ENCODE measurements at regions not wholly inside any gene's neighbourhood (a gene's known extent, or its start where the extent isn't known, plus 50 kb on each side); places are given as distances from the start of the nearest gene placed in this dataset.
"Not testable (repeated sequence)": the region's sequence is repeated elsewhere in the genome, so short reads cannot be mapped to it uniquely, and the experiment has no call there.

DNA sequence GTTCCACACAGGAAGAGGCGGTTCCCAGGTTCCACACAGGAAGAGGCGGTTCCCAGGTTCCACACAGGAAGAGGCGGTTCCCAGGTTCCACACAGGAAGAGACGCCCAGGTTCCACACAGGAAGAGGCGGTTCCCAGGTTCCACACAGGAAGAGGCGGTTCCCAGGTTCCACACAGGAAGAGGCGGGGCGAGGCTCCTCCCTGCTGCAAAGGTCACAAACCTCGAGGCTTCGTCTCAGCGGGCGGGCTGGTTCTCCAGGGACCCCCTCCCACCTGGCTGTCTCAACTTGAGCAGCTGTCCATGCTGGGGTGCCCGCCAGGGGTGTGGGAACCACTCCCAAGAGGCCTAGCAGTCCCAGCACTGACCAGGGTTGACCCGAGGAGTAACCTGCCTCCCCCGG lies 94.3 kb upstream of the RUFY1 start:
- not testable (repeated sequence) for DNase-seq (ENCODE audit: low spot score)

DNA sequence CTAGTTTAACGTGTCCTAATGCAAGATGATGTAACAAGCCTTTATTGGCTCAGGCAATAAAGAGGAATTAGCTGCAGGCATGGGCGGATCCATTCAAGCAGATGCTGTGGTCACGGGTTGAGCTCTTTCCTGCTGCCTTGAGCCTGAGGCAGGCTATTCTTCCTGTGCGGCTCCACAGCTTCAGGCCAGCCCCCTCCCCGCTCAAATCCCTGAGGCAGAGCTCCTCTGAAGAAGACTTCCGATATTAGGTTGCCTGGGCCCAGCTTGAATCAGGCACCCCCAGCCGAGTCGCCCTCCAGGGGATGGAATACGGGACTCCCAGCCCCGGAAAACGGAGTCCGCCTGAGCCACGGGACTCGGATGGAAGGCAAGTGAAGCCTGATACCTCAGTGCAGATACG lies 95.0 kb upstream of the RUFY1 start:
- DNase-seq (ENCODE audit: low spot score) = peak; percentile 23

DNA sequence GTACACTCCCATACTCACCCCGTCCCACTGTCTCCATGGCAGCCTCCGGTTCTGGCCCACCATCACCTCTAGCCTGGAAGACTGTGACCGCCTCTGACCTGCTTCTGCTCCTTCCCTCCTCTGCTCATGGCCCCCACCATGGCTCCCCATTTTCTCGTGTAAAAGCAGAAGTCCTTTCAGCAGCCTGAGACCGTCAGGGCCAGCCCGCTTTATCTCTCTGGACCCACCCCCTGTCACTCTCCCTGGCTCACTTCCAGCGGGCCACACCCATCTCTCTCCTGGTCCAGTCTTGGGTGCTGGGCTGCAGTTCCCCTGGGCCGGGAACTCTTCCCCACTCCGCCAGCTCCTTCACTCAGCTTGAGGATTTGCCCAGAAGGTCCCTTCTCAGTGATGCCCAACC lies 96.0 kb upstream of the RUFY1 start:
- no peak for DNase-seq (ENCODE audit: low spot score)

DNA sequence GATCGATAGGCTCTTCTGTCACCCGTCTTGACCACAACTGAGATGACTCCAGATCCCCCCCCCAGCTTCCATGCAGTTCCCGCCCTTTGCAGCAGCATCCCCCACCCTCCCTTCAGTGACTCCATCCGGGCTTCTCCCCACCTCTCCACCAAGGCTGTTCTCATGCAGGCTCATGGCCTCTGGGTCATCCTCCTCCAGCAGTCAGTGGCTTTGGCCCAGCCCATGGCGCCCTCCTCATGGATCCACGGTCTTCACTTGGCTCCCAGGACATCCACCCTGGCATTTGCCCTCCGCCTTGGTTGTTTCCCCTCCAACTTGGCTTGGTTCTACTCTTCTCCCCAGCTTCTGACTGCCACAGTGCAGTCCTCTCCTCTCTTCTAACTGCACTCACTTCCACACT lies 96.7 kb upstream of the RUFY1 start:
- DNase-seq (ENCODE audit: low spot score) = no peak

DNA sequence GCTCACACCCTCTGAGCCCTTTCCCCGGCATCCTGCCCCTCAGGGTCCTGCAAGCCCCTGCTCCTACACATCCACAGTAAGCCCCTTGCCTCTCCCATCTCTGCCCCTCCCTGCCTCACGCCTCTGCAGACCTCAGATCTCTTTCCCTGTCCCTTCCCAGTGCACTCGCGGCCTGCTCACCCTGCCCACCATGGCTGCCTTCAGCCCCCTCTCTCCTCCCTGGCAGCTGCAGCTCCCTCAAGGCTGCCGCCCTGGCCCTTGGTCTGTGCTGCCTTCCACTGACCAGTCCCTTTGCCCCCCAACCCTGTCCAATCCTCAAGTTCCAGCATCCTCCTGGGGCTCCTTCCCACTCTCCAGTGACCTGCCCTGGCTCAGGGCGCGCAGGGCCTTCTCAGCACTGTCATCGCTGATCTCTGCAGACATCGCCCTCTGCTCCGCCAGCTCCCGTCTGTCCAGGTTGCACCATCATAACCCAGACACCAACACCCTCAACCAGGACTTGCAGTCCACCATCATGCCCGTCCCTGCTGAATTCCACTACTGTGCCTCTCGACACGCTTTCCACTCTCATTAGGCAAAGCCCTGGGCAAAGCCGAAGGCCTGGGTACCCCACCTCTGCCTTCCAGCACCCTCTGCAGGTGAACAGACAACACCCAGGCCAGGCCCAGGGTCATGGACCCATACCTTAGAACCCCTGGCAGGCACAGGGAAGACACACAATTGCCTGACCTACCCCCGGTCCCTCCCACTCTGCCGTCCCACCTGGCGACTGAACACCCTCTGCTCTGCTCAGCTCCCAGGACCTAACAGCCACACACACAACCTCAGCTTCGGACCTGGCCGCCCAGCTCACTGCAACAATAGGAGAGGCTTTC lies 97.8 kb upstream of the RUFY1 start:
- DNase-seq (ENCODE audit: low spot score) = no peak

DNA sequence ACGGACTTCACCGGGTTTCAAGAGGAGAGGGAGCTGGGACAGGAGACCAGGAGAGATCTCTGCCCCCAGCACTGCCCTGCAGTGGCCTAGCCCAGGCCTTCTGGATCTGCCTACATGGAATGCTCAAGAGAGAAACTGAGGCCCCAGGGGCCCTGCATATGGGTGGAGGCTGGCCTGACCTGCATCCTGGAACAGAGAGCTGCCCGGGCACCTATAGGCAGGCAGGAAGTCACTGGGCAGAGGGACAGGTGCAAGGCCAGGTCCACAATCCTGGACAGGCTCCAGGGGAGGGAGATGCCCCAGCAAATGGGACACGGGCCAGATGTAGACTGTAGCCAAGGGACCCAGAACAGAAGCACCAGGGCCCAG lies 98.5 kb upstream of the RUFY1 start:
- DNase-seq (ENCODE audit: low spot score) = no peak

DNA sequence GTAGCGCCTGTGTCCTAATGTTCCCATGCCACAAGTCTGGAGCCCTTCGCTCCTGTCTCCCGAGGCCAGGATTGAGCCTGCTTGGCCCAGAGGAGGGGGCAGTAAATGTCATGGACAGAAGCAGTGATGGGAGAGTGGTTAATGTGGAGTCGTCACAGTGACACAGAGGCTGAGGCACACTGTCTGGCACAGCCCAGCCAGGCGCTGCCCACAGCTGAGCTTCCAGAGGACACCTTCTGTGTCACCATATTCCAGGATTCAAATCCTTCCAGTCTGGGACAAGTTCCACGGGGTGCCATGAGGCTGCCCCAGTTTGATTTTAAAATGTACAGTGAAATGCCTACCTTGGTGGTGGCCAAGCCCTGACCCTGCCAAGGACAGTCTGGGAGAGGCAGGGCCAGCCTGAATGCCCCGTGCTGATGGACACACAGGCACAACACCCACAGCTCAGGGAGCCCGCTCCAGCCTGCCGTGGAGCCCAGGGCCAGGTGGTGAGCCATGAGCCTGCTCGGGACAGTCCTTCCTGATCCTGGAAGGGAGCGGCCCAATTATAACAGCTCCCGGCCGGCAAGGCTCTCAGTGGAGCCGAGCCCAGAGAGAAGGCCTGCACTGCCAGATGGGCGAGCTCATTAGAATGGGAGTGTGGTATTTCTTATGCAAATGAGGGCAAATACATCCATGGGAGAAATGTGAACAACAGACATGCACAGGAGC lies 99.1 kb upstream of the RUFY1 start:
- DNase-seq (ENCODE audit: low spot score) = no peak

DNA sequence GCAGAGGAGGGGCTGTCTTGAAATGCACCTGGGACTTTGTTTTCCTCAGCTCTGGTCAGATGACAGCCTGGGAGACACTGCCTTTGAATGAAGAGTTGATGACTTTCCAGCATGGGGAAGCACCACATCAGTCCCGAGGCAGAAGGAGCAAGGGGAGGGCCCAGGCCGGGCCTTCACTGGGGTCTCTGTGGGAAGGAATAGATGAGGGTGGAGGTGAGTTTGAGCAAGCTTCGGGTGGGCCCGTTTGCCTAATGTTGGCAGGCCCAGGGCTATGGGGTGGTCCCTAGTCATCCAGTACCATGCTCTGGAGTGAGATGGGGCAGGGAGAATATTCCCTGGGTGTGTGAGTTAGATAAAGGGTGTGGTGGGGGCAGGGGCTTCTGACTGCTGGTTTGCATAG lies 100.4 kb upstream of the RUFY1 start:
- not testable (repeated sequence) for DNase-seq (ENCODE audit: low spot score)

DNA sequence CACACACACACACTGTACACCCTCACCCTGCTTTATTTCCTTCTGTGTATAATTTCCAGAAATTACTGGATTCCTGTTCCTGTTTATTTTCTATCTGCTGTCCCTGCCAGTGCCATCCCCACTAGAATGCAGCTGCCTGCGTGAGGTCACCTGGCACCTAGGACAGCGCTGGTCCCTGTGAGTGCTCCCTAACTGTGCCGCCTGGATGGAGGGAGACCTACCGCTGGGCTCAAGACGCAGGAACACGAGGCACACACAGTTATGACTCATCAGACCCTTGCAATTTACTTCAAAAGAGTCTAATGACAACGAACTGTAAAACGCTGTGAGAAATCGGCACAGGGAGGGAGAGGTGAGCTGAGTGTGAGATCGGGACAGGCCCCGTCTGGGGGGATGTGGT lies 102.1 kb upstream of the RUFY1 start:
- not testable (repeated sequence) for DNase-seq (ENCODE audit: low spot score)

DNA sequence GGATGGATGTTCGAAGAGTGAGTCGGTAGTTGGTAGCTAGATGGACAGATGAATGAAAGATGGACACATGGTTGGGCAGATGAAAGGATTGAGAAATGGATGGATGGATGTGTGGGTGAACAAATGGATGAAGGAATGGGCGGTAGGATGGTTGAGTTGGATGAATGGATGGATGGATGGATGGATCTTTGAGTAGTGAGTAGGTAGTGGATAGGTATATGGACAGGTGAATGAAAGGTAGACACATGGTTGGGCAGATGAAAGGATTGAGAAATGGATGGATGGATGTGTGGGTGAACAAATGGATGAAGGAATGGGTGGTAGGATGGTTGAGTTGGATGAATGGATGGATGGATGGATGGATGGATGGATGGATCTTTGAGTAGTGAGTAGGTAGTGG lies 97.0 kb upstream of the ADAMTS2 start:
- not testable (repeated sequence) for DNase-seq (ENCODE audit: low spot score)

DNA sequence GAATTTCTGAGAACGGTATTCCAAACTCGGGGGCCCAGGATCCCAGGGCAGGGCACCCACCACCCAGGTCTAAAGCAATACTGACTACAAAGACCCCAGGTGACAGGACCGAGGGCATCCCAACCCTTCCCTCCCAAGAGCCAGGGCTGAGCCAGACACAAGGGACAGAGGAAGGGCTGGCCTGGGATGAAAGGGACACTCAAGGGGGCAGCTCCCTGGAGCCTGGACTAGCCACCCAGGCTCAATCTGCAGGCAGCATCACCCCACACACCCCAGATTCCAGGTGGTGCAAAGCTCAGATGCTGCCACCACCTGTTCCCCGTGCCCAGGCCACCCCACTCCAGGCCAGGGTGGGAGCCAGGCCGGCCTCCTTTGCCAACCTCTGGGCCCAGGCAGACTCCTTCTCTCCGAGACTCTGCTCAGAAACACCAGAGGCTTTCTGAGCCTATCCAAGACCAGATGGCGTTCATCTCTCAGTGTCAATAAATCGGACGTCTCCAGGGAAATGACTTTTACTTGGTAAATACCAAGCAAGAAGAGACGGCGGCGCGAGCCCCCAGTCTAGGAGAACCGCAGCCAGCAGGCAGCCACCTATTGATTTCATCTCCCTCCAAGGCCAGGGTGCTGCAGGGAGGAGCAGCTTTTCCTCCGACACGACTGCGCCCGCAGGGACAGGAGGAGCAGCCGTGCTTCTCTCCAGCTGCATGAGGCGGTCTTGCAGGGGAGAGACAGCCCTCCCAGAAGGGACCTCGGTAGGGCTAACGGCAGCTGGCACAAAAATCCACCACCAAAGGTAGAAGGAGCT lies 94.1 kb upstream of the ADAMTS2 start:
- no peak for DNase-seq (ENCODE audit: low spot score)

DNA sequence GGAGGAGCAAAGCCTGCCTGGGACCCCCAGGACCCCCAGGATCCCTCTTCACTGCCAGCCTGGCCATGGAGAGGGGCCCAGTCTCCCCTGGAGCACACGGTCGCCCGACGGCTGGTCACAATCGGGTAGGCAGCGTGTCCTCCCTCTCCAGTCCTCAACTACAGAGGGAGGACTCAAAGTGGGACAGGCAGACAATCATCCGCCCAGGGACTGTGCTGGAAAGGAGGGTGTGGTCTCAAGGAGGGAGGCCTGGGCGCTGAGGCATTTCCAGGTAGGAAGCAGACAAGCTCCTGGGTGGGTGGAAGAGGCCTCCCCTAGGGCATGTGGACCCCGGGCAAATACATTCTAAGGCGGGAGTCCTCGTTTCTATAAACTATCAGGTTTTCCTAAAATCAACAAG lies 93.2 kb upstream of the ADAMTS2 start:
- DNase-seq (ENCODE audit: low spot score) = no peak

DNA sequence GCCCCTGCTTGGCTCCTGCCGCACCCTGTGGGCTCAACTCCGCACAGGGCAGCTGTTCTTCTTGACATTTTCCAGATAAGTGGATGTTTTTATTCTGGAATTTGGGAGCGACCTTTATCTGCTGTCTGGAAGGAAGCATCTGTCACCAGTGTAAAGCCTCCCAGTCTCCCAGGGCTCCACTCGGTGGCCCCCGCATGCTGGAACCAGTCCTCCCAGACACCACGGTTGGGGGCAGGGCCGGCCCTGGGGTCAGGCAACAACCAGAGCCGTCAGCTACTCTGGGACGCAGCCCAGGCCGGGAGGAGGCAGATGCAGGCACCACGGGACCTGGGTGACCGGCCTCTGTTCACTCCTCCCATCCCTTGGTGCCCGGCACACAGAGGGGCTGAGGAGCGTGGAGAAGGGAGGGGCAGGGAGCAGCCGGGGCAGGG lies 92.8 kb upstream of the ADAMTS2 start:
- DNase-seq (ENCODE audit: low spot score) = peak; percentile 77

DNA sequence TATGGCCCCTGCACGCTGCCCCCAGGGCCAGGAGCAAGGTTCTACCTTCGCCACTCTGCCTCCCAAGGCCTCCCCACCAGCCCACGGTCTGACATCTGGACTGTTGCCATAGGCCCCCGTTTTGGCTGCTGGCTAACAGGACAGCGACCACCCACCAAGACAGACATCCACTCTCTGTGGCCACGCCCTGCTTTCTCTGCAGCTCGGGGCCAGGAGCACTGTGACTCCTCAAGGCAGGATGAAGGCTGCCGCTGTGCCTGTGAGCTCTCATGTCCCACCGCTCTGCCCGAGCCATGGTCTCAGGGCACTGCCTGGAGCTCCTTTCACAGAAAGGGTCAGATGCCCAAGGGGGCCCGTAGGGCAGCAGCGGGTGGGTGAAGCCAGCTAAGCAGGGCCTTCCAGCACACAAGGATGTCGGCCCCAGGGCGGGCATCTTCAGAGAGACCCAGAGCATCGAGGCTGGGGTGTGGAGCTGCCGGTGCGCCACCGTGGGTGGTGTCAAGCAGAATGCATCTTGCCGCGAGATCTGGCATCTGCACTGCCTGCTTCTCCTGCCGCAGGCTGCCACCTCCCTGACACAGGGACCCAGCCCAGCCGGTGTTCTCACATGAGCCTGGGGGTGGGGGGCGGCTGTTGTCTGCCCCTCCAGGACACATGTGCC lies 92.2 kb upstream of the ADAMTS2 start:
- DNase-seq (ENCODE audit: low spot score) = no peak

DNA sequence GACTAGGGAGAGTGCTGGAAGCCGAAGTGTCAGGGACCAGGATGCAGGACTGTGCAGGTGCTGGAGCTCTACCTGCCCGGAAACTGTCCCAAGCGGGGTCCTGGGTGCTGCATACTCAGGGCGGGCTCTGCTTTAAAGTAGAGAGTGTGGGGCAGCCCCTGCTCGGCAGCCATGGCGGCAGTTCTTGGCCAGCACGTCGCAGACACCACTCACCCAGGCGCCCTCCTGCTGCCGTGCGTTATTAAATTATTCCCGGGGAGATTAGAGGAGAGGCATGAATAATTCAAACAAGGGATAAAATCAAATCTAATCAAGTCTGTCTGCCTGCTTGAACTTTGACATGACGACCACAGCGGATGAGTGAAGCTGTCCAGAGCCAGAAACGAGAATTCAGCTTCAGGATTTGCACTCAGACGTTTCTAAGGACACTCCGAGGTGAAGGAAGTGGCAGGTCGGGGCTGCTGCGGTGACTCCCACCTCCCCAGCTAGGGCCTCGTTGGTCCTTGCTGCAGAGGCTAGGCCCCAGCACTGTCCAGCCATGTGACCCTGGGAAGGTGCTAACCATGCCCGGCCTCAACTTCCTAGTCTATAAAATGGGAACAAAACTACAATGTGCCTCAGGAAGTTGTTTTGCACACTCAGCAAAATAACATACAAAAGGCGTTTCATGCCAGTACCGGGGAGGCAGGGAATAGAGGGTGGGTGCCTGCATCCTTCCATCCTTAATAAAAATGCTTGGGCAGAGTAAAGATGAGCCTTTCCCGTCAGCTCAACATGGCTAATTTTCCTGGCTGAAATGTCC lies 91.3 kb upstream of the ADAMTS2 start:
- no peak for DNase-seq (ENCODE audit: low spot score)

DNA sequence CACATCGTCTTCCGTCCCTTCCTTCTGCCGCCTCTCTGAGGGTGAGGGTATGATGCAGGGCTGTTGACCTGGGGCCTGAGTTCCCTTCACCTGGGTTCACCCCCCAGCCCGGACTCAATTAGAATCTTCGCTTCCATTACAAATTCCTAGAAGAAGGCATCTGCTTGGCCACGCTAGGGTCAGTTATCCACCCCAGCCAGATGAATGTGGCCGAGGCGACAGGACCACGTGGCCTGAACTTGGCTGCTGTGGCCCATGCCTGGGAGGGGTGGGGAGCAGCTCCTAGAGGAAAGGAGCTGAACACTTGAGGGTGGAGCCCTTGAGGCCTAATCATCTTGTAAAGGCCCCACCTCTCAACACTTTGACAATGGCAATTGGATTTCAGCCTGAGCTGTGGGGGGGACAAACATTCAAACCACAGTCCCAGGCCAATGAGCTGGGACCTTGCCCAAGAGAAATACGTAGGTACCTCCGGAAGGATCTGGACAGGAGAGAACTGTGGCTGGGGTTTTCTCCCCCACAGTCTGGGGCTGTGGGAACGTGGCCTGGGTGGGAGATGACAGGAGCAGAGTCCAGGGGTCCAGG lies 90.6 kb upstream of the ADAMTS2 start:
- no peak for DNase-seq (ENCODE audit: low spot score)

DNA sequence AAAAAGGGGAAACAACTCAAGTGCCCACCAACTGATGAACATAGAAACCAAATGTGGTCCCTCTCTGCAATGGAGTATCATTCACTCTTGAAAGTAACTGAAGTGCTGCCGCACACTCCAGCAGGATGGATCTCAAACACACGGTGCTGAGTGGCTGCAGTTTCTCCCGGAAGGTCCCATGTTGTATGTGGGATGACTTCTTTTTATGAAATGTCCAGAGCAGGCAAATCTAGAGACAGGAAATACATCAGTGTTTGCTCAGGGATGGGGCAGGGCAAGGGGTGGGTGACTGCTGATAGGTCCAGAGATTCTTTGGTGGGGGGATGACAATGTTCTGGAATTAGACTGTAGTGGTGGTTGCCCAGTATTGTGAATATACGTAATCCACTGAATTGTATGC lies 89.9 kb upstream of the ADAMTS2 start:
- DNase-seq (ENCODE audit: low spot score) = no peak

DNA sequence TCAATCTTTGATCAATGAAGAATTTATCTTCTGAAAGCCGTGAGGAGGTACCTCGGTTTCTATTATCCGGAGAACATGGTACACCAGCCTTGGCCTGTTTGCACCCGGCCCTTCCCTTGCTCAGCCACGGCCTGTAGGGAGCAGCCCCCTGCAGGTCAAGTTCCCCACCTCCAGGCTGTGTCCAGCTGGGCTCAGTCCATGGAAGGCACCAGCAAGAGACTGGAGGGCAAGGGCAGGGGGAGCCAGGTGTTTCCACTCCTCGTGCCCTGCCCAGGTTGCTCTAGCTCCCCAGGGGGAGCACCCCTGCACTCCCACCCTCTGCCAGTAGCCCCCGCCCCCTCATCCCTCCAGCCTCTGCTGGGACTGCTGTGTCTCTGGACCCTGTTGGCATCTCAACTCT lies 87.3 kb upstream of the ADAMTS2 start:
- DNase-seq (ENCODE audit: low spot score) = no peak

DNA sequence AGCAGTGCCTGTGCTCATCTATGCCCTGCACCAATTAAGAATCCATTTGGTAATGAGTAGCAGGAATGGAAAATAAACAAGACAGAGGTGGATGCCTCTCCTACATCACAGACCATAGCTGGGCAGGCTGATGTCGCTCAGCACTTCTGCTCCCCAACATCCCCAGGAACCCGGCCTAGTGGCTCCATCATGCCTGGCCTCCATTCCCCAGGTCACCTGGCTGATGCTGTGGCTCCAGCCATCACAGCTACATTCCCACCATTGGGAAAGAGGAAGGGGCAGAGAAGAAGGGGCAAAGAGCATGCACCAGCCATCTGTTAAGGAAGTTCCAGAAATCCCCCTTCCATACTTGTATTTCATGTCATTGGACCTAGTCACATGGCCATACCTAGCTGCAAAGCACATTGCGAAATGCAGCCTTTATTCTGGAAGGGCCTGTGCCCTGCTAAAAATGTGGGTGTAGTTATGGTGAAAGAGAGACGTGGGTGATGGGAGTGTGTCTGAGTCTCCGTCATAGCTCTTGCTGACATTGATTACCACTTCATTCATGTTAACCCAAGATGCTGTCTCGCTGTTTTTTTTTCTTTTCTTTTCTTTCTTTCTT lies 86.1 kb upstream of the ADAMTS2 start:
- no peak for DNase-seq (ENCODE audit: low spot score)
